OCI-LY7 (cell line): ENCODE measurements at regions not wholly inside any gene's neighbourhood (a gene's known extent, or its start where the extent isn't known, plus 50 kb on each side); places are given as distances from the start of the nearest gene placed in this dataset.

Source experiments
- EZH2phosphoT487 ChIP-seq: fragments of 200-600 bp; sonication (generic); IDR thresholded peaks from 2 replicates; pipeline ENCODE4 v1.6.1; 2018; ENCODE audit warnings: low read depth, borderline replicate concordance, mild to moderate bottlenecking, mixed run types, antibody characterized with exemption, low read length, moderate library complexity, mixed read lengths
- TF ChIP-seq, protein P1 (sequence below): fragments of 200-600 bp; sonication (generic); conservative IDR thresholded peaks from 2 replicates; pipeline ENCODE4 v1.5.1; 2014; ENCODE audit warnings: mild to moderate bottlenecking, antibody characterized with exemption, low read length, moderate library complexity, mixed read lengths

DNA sequence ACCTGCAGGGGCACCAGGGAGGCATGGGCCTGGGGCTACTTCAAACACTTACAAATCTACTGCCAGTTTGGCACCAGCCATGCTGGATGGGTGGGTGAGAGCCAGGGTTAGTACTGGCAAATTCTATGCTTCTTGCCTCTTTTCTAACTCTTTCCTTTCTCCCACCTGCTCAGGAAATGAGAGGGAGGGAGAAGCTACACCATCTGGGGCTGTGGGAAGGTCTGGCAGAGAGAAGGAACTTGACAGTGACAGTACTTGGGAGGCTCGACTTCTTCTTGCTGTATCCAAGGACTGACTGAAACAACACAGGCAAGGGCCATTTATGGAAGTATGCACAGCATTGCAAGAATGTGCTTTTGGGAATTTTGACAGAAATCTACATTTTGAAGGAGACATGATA is 149.6 kb upstream of the DYRK2 start:
- TF ChIP-seq, protein P1, sequence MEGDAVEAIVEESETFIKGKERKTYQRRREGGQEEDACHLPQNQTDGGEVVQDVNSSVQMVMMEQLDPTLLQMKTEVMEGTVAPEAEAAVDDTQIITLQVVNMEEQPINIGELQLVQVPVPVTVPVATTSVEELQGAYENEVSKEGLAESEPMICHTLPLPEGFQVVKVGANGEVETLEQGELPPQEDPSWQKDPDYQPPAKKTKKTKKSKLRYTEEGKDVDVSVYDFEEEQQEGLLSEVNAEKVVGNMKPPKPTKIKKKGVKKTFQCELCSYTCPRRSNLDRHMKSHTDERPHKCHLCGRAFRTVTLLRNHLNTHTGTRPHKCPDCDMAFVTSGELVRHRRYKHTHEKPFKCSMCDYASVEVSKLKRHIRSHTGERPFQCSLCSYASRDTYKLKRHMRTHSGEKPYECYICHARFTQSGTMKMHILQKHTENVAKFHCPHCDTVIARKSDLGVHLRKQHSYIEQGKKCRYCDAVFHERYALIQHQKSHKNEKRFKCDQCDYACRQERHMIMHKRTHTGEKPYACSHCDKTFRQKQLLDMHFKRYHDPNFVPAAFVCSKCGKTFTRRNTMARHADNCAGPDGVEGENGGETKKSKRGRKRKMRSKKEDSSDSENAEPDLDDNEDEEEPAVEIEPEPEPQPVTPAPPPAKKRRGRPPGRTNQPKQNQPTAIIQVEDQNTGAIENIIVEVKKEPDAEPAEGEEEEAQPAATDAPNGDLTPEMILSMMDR, result no peak
- TF ChIP-seq EZH2phosphoT487, result no peak
